HEK293T (cell line): ENCODE measurements at regions not wholly inside any gene's neighbourhood (a gene's known extent, or its start where the extent isn't known, plus 50 kb on each side); places are given as distances from the start of the nearest gene placed in this dataset.

Source experiments
- BHLHE40 ChIP-seq: fragments of 450-650 bp; IDR thresholded peaks from 2 replicates; pipeline ENCODE4 v1.6.1; 2016; ENCODE audit warnings: mild to moderate bottlenecking, moderate library complexity, borderline replicate concordance
- CTBP1 ChIP-seq: fragments of 450-650 bp; IDR thresholded peaks from 2 replicates; pipeline ENCODE4 v1.6.1; 2016; ENCODE audit warnings: borderline replicate concordance
- LEF1 ChIP-seq: fragments of 450-650 bp; IDR thresholded peaks from 2 replicates; pipeline ENCODE4 v1.6.1; 2017; ENCODE audit warnings: mild to moderate bottlenecking, borderline replicate concordance
- NFRKB ChIP-seq: fragments of 450-650 bp; IDR thresholded peaks from 2 replicates; pipeline ENCODE4 v1.6.1; 2016; ENCODE audit warnings: mild to moderate bottlenecking, moderate library complexity

GRCh38 chr17:51354936-51355335 is 94.6 kb downstream of the UTP18 start:
- TF ChIP-seq NFRKB, result no peak
- no peak for TF ChIP-seq BHLHE40
- TF ChIP-seq CTBP1, result no peak
- no peak for TF ChIP-seq LEF1
